SK-MEL-5 (cell line): ENCODE measurements at regions not wholly inside any gene's neighbourhood (a gene's known extent, or its start where the extent isn't known, plus 50 kb on each side); places are given as distances from the start of the nearest gene placed in this dataset.
"Not testable (repeated sequence)": the region's sequence is repeated elsewhere in the genome, so short reads cannot be mapped to it uniquely, and the experiment has no call there.

Source experiments
- DNase-seq: peaks from one replicate; pipeline ENCODE4 v3.0.0-alpha.2; 2016; ENCODE audit warnings: low read depth, low spot score
- in situ Hi-C: cut with HindIII; loops from 2 replicates; pipeline ENCODE4 v1.10.0; 2016; ENCODE audit warnings: low sequenced_read_pairs, high pct_unique_total_duplicates, low pct_unique_long_range_greater_than_20kb

- DNase-seq = no peak
- in situ Hi-C loops = no loop called here
These were observed 336.2 kb upstream of the FAT1 start for GRCh38 chr4:187059895-187060294.

GRCh38 chr4:187060551-187060950, 336.9 kb upstream of the FAT1 start:
- DNase-seq = no peak
- in situ Hi-C loops = no loop called here

- in situ Hi-C loops = no loop called here
- DNase-seq = no peak
These were observed 339.6 kb upstream of the FAT1 start for GRCh38 chr4:187063251-187063650.

- DNase-seq = no peak
- in situ Hi-C loops = no loop called here
These were observed 340.4 kb upstream of the FAT1 start for GRCh38 chr4:187064033-187064432.

GRCh38 chr4:187065396-187065795, 341.7 kb upstream of the FAT1 start:
- in situ Hi-C loops = no loop called here
- DNase-seq = no peak

DNA sequence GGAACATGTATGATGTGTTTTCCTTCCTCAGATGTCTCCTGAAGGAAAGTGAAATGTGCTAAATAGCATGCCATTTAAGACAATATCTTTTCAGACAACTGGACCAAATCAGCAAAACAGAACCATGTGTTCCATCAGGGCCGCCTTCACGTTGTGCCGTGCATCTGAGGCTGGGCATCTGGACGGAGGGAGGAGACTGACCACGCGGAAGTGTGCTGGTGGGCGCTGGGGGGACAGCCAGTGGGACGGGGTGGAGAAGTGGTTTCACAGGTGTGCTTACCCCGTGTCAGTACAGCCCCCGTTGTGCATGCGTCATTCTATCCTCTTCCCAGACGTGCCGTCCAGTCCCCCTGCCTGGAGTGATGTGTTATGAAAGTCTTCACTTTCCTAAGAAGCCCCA, 342.1 kb upstream of the FAT1 start:
- in situ Hi-C loops = no loop called here
- DNase-seq = no peak

DNA sequence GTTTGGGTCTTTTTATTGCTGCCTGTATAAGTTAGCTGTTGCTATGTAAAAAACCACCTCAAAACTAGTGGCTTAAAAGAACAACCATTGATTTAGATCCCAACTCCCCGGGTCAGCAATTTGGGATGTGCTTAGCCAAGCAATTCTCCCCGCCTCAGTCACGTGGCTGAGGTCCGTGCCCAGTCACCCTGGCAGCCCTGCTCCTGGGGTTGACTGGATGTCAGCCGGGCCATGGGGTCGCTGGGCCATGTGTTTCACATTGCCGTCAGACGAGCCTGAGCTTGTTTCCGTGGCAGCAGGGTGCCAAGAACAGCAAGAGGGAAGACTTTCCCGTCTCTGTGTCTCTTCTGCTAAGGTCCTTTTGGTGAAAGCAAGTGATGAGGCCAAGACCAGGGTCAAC, 345.7 kb upstream of the FAT1 start:
- in situ Hi-C loops = no loop called here

DNA sequence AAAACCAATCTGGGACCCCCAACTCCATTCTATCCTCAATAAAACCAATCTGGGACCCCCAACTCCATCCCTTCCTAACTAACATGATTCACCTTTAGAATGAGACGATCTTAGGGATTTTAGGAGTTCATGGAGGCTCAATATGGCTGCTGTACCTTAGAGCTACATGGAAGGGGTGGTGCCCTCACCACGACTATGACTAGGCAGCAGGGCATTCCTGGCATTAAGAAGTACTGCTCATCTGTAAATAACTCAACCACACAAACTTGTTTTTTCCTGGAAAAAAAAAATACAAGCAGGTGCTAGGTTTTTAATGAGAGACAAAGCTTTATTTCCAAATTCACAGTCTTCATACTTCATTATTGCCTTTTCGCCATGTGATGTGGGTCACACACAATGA, 346.5 kb upstream of the FAT1 start:
- DNase-seq = no peak
- in situ Hi-C loops = no loop called here

More for the DNA sequence above, 345.7 kb upstream of the FAT1 start:
- no peak for DNase-seq

DNA sequence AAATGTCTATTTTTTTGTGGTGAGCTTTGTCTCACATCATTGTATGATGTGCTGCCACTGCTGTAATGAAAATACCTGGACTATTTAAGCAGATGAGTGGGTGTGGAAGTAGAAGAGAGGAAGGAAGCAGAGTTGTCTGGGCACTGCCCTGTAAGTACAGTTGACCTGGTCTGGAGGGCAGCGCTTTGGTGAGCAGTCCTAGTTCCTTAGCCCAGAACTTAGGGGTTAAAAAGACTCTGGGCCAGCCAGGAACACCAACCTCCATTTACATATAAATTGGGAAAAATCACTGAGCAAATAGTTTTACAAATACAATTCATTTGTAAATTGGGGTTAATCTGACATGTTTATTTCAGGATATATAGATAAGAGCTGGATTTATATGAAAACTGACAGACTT, 347.1 kb upstream of the FAT1 start:
- in situ Hi-C loops = no loop called here
- no peak for DNase-seq

GRCh38 chr4:187071946-187072600, 348.4 kb upstream of the FAT1 start:
- DNase-seq = no peak

GRCh38 chr4:187073820-187074219, 350.2 kb upstream of the FAT1 start:
- in situ Hi-C loops = no loop called here
- DNase-seq = no peak

More at GRCh38 chr4:187071946-187072600, 348.4 kb upstream of the FAT1 start:
- in situ Hi-C loops = no loop called here

DNA sequence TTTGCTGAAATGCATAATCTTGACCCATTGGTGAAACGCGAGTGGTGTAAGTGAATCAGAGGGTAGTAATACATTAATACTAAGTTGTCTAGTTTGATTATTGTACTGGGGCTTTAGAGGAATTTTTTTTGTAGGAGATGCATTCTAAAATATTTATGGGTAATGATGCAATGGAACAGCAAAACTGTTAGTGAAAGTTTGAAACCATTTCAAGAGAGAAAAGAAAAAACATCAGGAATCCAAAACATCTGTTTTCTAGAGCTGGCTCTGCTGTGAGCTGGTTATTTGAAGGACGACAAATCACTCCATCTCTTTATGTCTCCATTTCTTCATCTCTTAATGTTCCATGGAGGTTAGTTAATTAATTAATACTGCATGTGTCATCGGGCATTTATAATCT, 351.9 kb upstream of the FAT1 start:
- no peak for DNase-seq
- in situ Hi-C loops = no loop called here

DNA sequence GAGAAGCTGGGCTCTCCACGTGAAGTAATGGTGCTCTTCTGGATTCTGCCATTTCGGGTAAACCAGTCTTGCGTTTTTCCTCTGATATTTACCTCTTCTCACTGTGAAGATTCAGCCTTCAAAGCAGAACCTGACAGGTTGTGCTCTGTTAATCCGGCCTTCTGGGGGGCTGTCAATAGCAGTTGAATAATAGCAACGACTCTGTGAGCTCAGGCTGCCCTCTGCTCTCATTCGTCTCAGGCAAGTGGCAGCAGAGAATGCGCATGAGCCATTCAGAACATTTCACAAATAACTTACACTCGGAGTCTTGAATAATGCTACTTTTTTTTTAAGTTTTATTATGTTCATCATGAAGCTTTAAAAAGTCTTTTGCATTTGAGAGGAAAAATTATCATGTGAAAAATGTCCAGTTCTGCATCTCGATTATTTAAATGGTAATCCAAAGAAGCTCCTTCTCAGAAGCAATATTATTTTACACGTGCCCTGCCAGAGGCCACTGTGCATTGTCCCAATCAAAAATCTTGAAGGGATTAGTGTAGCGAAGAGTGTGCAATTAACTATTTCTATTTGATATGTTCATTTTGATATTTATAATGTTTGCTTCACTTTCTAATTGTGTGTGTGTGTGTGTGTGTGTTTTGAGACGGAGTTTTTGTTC, 354.2 kb upstream of the FAT1 start:
- no peak for DNase-seq
- in situ Hi-C loops = no loop called here

GRCh38 chr4:187084701-187085100, 361.0 kb upstream of the FAT1 start:
- in situ Hi-C loops = no loop called here
- no peak for DNase-seq

DNA sequence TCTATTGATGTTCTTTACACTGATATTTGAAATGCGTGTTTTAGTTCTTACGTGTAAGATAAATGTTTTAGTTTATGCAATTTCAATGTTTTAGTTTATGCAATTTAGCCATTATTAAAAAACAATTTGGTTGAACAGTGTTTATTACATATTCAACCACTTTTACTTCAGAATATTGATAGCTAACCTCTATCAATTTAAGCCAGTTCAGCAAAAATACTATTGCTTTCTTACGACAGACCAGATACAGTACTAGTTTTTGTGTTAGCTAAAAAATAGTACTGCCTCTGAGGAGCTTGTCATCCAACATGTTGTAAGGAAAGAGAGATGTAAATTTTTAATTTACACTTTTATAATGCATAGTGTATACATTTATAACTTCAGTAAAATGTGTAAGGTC, 361.7 kb upstream of the FAT1 start:
- in situ Hi-C loops = no loop called here
- DNase-seq = no peak

GRCh38 chr4:187086151-187086550, 362.5 kb upstream of the FAT1 start:
- in situ Hi-C loops = no loop called here
- no peak for DNase-seq

GRCh38 chr4:187088070-187088799, 364.6 kb upstream of the FAT1 start:
- in situ Hi-C loops = no loop called here

DNA sequence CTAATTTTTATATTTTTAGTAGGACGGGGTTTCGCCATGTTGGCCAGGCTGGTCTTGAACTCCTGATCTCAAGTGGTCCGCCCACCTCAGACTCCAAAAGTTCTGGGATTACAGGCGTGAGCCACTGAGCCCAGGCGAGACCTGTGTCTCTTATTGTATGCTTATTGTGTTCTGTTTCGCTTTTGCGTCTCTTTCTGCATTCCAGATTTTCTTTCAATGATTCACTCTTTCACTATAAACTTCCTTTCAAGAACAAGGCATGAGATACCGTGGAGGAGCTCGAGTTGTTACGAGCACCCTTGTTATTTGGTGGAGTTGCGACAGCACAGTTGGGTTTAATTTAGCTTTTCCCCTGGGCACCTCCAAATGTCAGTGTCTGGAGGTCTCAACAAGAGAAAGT, 366.7 kb upstream of the FAT1 start:
- in situ Hi-C loops = no loop called here

More at GRCh38 chr4:187088070-187088799, 364.6 kb upstream of the FAT1 start:
- DNase-seq = no peak

DNA sequence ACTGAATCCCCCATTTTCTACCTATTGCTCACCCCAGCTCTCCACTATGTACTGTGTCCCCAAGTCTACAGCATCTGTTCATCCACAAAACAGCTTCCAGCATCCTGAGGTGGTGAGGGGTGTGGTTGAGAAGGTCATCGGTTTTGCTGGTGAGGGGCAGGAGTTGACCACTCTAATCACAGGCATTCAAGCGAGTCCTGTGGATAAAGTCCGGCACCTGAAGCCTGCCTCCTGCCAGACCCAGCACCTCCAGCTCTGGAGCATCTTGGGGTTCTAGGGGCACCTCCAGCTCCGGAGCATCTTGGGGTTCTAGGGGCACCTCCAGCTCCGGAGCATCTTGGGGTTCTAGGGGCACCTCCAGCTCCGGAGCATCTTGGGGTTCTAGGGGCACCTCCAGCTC, 367.2 kb upstream of the FAT1 start:
- in situ Hi-C loops, DNase-seq: not testable (repeated sequence)

More for the DNA sequence above, 366.7 kb upstream of the FAT1 start:
- DNase-seq = no peak
